ENCODE measurements at regions not wholly inside any gene's neighbourhood (a gene's known extent, or its start where the extent isn't known, plus 50 kb on each side); places are given as distances from the start of the nearest gene placed in this dataset.

DNA sequence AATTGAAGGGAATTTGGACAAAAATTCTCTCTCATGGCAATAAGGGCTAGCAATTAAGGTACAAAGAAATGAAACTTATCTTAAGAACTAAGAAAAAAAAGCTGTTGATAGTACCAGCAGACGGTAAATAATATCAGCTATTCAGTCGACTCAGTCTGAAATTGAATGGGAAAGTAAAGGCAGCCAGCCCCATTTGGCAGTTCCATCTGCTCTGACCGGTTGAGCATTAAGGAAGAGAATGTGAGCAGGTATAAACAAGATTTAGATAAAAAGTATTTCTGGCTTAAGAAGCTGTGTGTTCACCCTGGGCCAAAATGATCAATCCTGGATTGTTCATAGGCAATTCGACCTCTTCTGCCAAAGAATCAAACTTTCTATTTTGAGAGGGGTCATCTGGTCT, 154.6 kb upstream of the NPVF start:
- RAD21 ChIA-PET (ENCODE audit: low non-redundant PET in 1 of 2, low total read pairs in 2 of 2, uncharacterized antibody in 2 of 2, unreplicated experiment in 2 of 2) = no interaction called here
- intact Hi-C loops (cut with micrococcal nuclease) = no loop called here
- Histone ChIP-seq H3K9me2 (ENCODE audit: insufficient read depth) (no peaks in the 10 kb centered on the region), H3K27me3 (ENCODE audit: insufficient read depth, low read length) (0 out of 2 replicates have a peak, but pooled peaks cover 12% of the 10 kb centered on the region), H2AFZ (ENCODE audit: low read depth, low read length, poor library complexity, severe bottlenecking) (no peak overlapping the region), H3K79me2 (ENCODE audit: insufficient read depth, low read length) (no peaks in the 10 kb centered on the region), H3K4me2 (ENCODE audit: low read length) (no peak overlapping the region), H3K9me3 (ENCODE audit: control insufficient read depth in 1 of 2, insufficient read depth in 1 of 2, low read depth in 1 of 2, low read length in 2 of 2) (no peaks in the 10 kb centered on the region), H4K20me1 (ENCODE audit: insufficient read depth) (no peaks in the 10 kb centered on the region), H3K36me3 (ENCODE audit: control insufficient read depth in 1 of 2, insufficient read depth in 2 of 2, low read length in 2 of 2) (no peaks in the 10 kb centered on the region), H3K9ac (ENCODE audit: low read length) (no peak overlapping the region), H3K27ac (ENCODE audit: low read depth, low read length) (no peak overlapping the region), H3K4me3 (replicated peaks in 1 of 2; ENCODE audit: low read depth in 1 of 2, low read length in 2 of 2) (no peak overlapping the region), H3K4me1 (ENCODE audit: control insufficient read depth in 1 of 2, insufficient read depth in 2 of 2, low read length in 2 of 2) (no peaks in the 10 kb centered on the region)
- no TSS peak for BruUV-seq (replicated peaks)
- ATAC-seq (no peak), DNase-seq (ENCODE audit: low read depth, low spot score) (no peak)
- POLR2A ChIA-PET = no interaction called here
- CTCF ChIA-PET = no interaction called here
- TF ChIP-seq SP1 (IDR thresholded peaks at IDR 0.05; ENCODE audit: low read depth) (no peak), EZH2 (IDR thresholded peaks at IDR 0.05) (no peak), YY1 (IDR thresholded peaks at IDR 0.05; ENCODE audit: extremely low read depth, insufficient replicate concordance, low read depth, low read length) (no peak), RAD21 (IDR thresholded peaks at IDR 0.05; ENCODE audit: low read depth) (no peak), FOSL1 (IDR thresholded peaks at IDR 0.05; ENCODE audit: low read depth) (no peak), POLR2A (IDR thresholded peaks at IDR 0.05; ENCODE audit: borderline replicate concordance, extremely low read depth, insufficient read depth, insufficient read length) (no peak), EZH2phosphoT487 (IDR thresholded peaks at IDR 0.05; ENCODE audit: borderline replicate concordance) (no peak), SIN3A (IDR thresholded peaks at IDR 0.05; ENCODE audit: low read depth) (no peak), ZFX (IDR thresholded peaks at IDR 0.05) (no peak), ZNF274 (IDR thresholded peaks at IDR 0.05; ENCODE audit: low read depth, low read length) (no peak), ELF1 (IDR thresholded peaks at IDR 0.05; ENCODE audit: borderline replicate concordance, low read depth) (no peak), POLR2AphosphoS5 (IDR thresholded peaks at IDR 0.05; ENCODE audit: low read depth, low read length) (no peak)
- TF ChIP-seq, protein P1, sequence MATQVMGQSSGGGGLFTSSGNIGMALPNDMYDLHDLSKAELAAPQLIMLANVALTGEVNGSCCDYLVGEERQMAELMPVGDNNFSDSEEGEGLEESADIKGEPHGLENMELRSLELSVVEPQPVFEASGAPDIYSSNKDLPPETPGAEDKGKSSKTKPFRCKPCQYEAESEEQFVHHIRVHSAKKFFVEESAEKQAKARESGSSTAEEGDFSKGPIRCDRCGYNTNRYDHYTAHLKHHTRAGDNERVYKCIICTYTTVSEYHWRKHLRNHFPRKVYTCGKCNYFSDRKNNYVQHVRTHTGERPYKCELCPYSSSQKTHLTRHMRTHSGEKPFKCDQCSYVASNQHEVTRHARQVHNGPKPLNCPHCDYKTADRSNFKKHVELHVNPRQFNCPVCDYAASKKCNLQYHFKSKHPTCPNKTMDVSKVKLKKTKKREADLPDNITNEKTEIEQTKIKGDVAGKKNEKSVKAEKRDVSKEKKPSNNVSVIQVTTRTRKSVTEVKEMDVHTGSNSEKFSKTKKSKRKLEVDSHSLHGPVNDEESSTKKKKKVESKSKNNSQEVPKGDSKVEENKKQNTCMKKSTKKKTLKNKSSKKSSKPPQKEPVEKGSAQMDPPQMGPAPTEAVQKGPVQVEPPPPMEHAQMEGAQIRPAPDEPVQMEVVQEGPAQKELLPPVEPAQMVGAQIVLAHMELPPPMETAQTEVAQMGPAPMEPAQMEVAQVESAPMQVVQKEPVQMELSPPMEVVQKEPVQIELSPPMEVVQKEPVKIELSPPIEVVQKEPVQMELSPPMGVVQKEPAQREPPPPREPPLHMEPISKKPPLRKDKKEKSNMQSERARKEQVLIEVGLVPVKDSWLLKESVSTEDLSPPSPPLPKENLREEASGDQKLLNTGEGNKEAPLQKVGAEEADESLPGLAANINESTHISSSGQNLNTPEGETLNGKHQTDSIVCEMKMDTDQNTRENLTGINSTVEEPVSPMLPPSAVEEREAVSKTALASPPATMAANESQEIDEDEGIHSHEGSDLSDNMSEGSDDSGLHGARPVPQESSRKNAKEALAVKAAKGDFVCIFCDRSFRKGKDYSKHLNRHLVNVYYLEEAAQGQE (IDR thresholded peaks at IDR 0.05; ENCODE audit: low read depth) = no peak
- TF ChIP-seq, protein P2, sequence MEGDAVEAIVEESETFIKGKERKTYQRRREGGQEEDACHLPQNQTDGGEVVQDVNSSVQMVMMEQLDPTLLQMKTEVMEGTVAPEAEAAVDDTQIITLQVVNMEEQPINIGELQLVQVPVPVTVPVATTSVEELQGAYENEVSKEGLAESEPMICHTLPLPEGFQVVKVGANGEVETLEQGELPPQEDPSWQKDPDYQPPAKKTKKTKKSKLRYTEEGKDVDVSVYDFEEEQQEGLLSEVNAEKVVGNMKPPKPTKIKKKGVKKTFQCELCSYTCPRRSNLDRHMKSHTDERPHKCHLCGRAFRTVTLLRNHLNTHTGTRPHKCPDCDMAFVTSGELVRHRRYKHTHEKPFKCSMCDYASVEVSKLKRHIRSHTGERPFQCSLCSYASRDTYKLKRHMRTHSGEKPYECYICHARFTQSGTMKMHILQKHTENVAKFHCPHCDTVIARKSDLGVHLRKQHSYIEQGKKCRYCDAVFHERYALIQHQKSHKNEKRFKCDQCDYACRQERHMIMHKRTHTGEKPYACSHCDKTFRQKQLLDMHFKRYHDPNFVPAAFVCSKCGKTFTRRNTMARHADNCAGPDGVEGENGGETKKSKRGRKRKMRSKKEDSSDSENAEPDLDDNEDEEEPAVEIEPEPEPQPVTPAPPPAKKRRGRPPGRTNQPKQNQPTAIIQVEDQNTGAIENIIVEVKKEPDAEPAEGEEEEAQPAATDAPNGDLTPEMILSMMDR (IDR thresholded peaks at IDR 0.05 in 2 of 3, conservative IDR thresholded peaks at IDR 0.05 in 1 of 3; ENCODE audit: borderline replicate concordance in 1 of 3, insufficient read depth in 1 of 3, low read depth in 2 of 3, low read length in 2 of 3) = no peak
- TF ChIP-seq, protein P3, sequence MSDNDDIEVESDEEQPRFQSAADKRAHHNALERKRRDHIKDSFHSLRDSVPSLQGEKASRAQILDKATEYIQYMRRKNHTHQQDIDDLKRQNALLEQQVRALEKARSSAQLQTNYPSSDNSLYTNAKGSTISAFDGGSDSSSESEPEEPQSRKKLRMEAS (IDR thresholded peaks at IDR 0.05) = no peak

Measured in HCT116 (cell line).